ENCODE measurements at regions not wholly inside any gene's neighbourhood (a gene's known extent, or its start where the extent isn't known, plus 50 kb on each side); places are given as distances from the start of the nearest gene placed in this dataset.

- no peak for TF ChIP-seq CTCF (conservative IDR thresholded peaks at IDR 0.05; ENCODE audit: low read depth)
- ChIA-PET CTCF (no interaction called here), POLR2A (ENCODE audit: low non-redundant PET) (no interaction called here)
- no peak for DNase-seq (ENCODE audit: low spot score)
- no peak overlapping the region for H3K27ac ChIP-seq
Observed at GRCh38 chr9:106076711-106077110, 382.4 kb downstream of the TMEM38B start.

GRCh38 chr9:106077731-106078130 lies 383.4 kb downstream of the TMEM38B start:
- no peak for DNase-seq (ENCODE audit: low spot score)
- POLR2A ChIA-PET (ENCODE audit: low non-redundant PET), result no interaction called here
- CTCF ChIA-PET, result no interaction called here

GRCh38 chr9:106082621-106083020 lies 388.3 kb downstream of the TMEM38B start:
- POLR2A ChIA-PET (ENCODE audit: low non-redundant PET), result no interaction called here
- H3K27ac ChIP-seq, result no peak overlapping the region
- no peak for TF ChIP-seq CTCF (conservative IDR thresholded peaks at IDR 0.05; ENCODE audit: low read depth)
- CTCF ChIA-PET, result no interaction called here
- no peak for DNase-seq (ENCODE audit: low spot score)

More at GRCh38 chr9:106077731-106078130, 383.4 kb downstream of the TMEM38B start:
- no peak overlapping the region for H3K27ac ChIP-seq
- no peak for TF ChIP-seq CTCF (conservative IDR thresholded peaks at IDR 0.05; ENCODE audit: low read depth)

GRCh38 chr9:106084702-106085101 lies 390.4 kb downstream of the TMEM38B start:
- TF ChIP-seq CTCF (conservative IDR thresholded peaks at IDR 0.05; ENCODE audit: low read depth), result no peak
- DNase-seq (ENCODE audit: low spot score), result no peak
- ChIA-PET CTCF (interaction anchor here (0.6 kb wide), 1 partner anchor 269 kb away, joined by 4 read pairs; no protein-coding TSS in a partner anchor), POLR2A (ENCODE audit: low non-redundant PET) (no interaction called here)
- H3K27ac ChIP-seq, result no peak overlapping the region

GRCh38 chr9:106085479-106085878 lies 391.1 kb downstream of the TMEM38B start:
- no peak for TF ChIP-seq CTCF (conservative IDR thresholded peaks at IDR 0.05; ENCODE audit: low read depth)
- CTCF ChIA-PET, result interaction anchor here (0.6 to 0.8 kb wide), 2 partner anchors 14 to 268 kb away, joined by 3 to 4 read pairs; no protein-coding TSS in a partner anchor
- no peak overlapping the region for H3K27ac ChIP-seq
- no peak for DNase-seq (ENCODE audit: low spot score)
- POLR2A ChIA-PET (ENCODE audit: low non-redundant PET), result no interaction called here

- ChIA-PET CTCF (interaction anchor here (0.6 kb wide), 1 partner anchor 1031 kb away, joined by 4 read pairs; no protein-coding TSS in a partner anchor), POLR2A (ENCODE audit: low non-redundant PET) (no interaction called here)
- no peak for TF ChIP-seq CTCF (conservative IDR thresholded peaks at IDR 0.05; ENCODE audit: low read depth)
- no peak overlapping the region for H3K27ac ChIP-seq
- no peak for DNase-seq (ENCODE audit: low spot score)
Observed at GRCh38 chr9:106092083-106092482, 397.7 kb downstream of the TMEM38B start.

- POLR2A ChIA-PET (ENCODE audit: low non-redundant PET), result no interaction called here
- no peak for DNase-seq (ENCODE audit: low spot score)
Observed at GRCh38 chr9:106102821-106103220, 408.5 kb downstream of the TMEM38B start.

More at GRCh38 chr9:106102821-106103220, 408.5 kb downstream of the TMEM38B start:
- TF ChIP-seq CTCF (conservative IDR thresholded peaks at IDR 0.05; ENCODE audit: low read depth), result no peak
- H3K27ac ChIP-seq, result no peak overlapping the region
- CTCF ChIA-PET, result interaction anchor here (0.6 kb wide), 1 partner anchor 69 kb away, joined by 3 read pairs; no protein-coding TSS in a partner anchor
